ENCODE measurements at regions not wholly inside any gene's neighbourhood (a gene's known extent, or its start where the extent isn't known, plus 50 kb on each side); places are given as distances from the start of the nearest gene placed in this dataset.

- Histone ChIP-seq H3K9ac (ENCODE audit: low read depth in 1 of 3, low read length in 3 of 3) (peak overlapping the region in 1 of 3 donors; percentile 0), H3K27ac (ENCODE audit: low read depth, low read length) (no peak overlapping the region), H3K27me3 (ENCODE audit: control insufficient read depth in 3 of 3, insufficient read depth in 3 of 3, low read length in 3 of 3) (peaks cover 12 to 41% (median 40%) of the 10 kb centered on the region in 3 donors), H3K9me3 (ENCODE audit: control insufficient read depth in 3 of 3, low read length in 3 of 3) (no peaks in the 10 kb centered on the region), H3K4me3 (ENCODE audit: low read length in 3 of 3) (peak overlapping the region; percentile 37 to 70 (median 53)), H3K36me3 (ENCODE audit: control insufficient read depth in 3 of 3, insufficient read depth in 3 of 3, low read length in 3 of 3) (no peaks in the 10 kb centered on the region), H3K4me1 (ENCODE audit: control insufficient read depth in 3 of 3, insufficient read depth in 3 of 3, low read length in 3 of 3) (peaks cover 11 to 24% (median 22%) of the 10 kb centered on the region in 3 donors)
Observed at GRCh38 chr18:55858661-55859515, 270.9 kb upstream of the TCF4 start.

GRCh38 chr18:55857956-55858355, 270.0 kb upstream of the TCF4 start:
- no peaks in the 10 kb centered on the region for H3K9me3 ChIP-seq (ENCODE audit: control insufficient read depth in 3 of 3, low read length in 3 of 3)
- no peak overlapping the region for H3K27ac ChIP-seq (ENCODE audit: low read depth, low read length)
- H3K4me3 ChIP-seq (ENCODE audit: low read length in 3 of 3): peak overlapping the region in 1 of 3 donors; percentile 70
- no peak overlapping the region for H3K9ac ChIP-seq (ENCODE audit: low read depth in 1 of 3, low read length in 3 of 3)
- peaks cover 10 to 38% (median 34%) of the 10 kb centered on the region in 3 donors for H3K27me3 ChIP-seq (ENCODE audit: control insufficient read depth in 3 of 3, insufficient read depth in 3 of 3, low read length in 3 of 3)
- H3K4me1 ChIP-seq (ENCODE audit: control insufficient read depth in 3 of 3, insufficient read depth in 3 of 3, low read length in 3 of 3): peaks cover 6 to 17% (median 15%) of the 10 kb centered on the region in 3 donors
- no peaks in the 10 kb centered on the region for H3K36me3 ChIP-seq (ENCODE audit: control insufficient read depth in 3 of 3, insufficient read depth in 3 of 3, low read length in 3 of 3)

- H3K27me3 ChIP-seq (ENCODE audit: control insufficient read depth in 3 of 3, insufficient read depth in 3 of 3, low read length in 3 of 3): peaks cover 6 to 33% (median 28%) of the 10 kb centered on the region in 3 donors
- H3K4me1 ChIP-seq (ENCODE audit: control insufficient read depth in 3 of 3, insufficient read depth in 3 of 3, low read length in 3 of 3): peaks cover 2 to 14% (median 13%) of the 10 kb centered on the region in 3 donors
- H3K27ac ChIP-seq (ENCODE audit: low read depth, low read length): no peak overlapping the region
- no peak overlapping the region for H3K9ac ChIP-seq (ENCODE audit: low read depth in 1 of 3, low read length in 3 of 3)
- H3K9me3 ChIP-seq (ENCODE audit: control insufficient read depth in 3 of 3, low read length in 3 of 3): no peaks in the 10 kb centered on the region
- no peaks in the 10 kb centered on the region for H3K36me3 ChIP-seq (ENCODE audit: control insufficient read depth in 3 of 3, insufficient read depth in 3 of 3, low read length in 3 of 3)
- no peak overlapping the region for H3K4me3 ChIP-seq (ENCODE audit: low read length in 3 of 3)
Observed at GRCh38 chr18:55857409-55857808, 269.4 kb upstream of the TCF4 start.

GRCh38 chr18:55856679-55857078, 268.7 kb upstream of the TCF4 start:
- no peak overlapping the region for H3K4me3 ChIP-seq (ENCODE audit: low read length in 3 of 3)
- no peaks in the 10 kb centered on the region for H3K36me3 ChIP-seq (ENCODE audit: control insufficient read depth in 3 of 3, insufficient read depth in 3 of 3, low read length in 3 of 3)
- H3K27me3 ChIP-seq (ENCODE audit: control insufficient read depth in 3 of 3, insufficient read depth in 3 of 3, low read length in 3 of 3): peaks cover 5 to 30% (median 27%) of the 10 kb centered on the region in 3 donors
- peaks cover 2 to 14% (median 13%) of the 10 kb centered on the region in 3 donors for H3K4me1 ChIP-seq (ENCODE audit: control insufficient read depth in 3 of 3, insufficient read depth in 3 of 3, low read length in 3 of 3)
- no peaks in the 10 kb centered on the region for H3K9me3 ChIP-seq (ENCODE audit: control insufficient read depth in 3 of 3, low read length in 3 of 3)
- no peak overlapping the region for H3K27ac ChIP-seq (ENCODE audit: low read depth, low read length)
- no peak overlapping the region for H3K9ac ChIP-seq (ENCODE audit: low read depth in 1 of 3, low read length in 3 of 3)

GRCh38 chr18:55856229-55856628, 268.2 kb upstream of the TCF4 start:
- H3K36me3 ChIP-seq (ENCODE audit: control insufficient read depth in 3 of 3, insufficient read depth in 3 of 3, low read length in 3 of 3): no peaks in the 10 kb centered on the region
- H3K27ac ChIP-seq (ENCODE audit: low read depth, low read length): no peak overlapping the region
- peaks cover 0 to 12% (median 9%) of the 10 kb centered on the region in 3 donors for H3K4me1 ChIP-seq (ENCODE audit: control insufficient read depth in 3 of 3, insufficient read depth in 3 of 3, low read length in 3 of 3)
- peaks cover 2 to 26% (median 22%) of the 10 kb centered on the region in 3 donors for H3K27me3 ChIP-seq (ENCODE audit: control insufficient read depth in 3 of 3, insufficient read depth in 3 of 3, low read length in 3 of 3)
- H3K4me3 ChIP-seq (ENCODE audit: low read length in 3 of 3): no peak overlapping the region
- no peak overlapping the region for H3K9ac ChIP-seq (ENCODE audit: low read depth in 1 of 3, low read length in 3 of 3)
- no peaks in the 10 kb centered on the region for H3K9me3 ChIP-seq (ENCODE audit: control insufficient read depth in 3 of 3, low read length in 3 of 3)

- peaks cover 0 to 2% (median 0%) of the 10 kb centered on the region in 3 donors for H3K4me1 ChIP-seq (ENCODE audit: control insufficient read depth in 3 of 3, insufficient read depth in 3 of 3, low read length in 3 of 3)
- H3K27ac ChIP-seq (ENCODE audit: low read depth, low read length): no peak overlapping the region
- H3K27me3 ChIP-seq (ENCODE audit: control insufficient read depth in 3 of 3, insufficient read depth in 3 of 3, low read length in 3 of 3): peaks cover 0 to 7% (median 5%) of the 10 kb centered on the region in 3 donors
- H3K4me3 ChIP-seq (ENCODE audit: low read length in 3 of 3): no peak overlapping the region
- H3K9ac ChIP-seq (ENCODE audit: low read depth in 1 of 3, low read length in 3 of 3): no peak overlapping the region
- no peaks in the 10 kb centered on the region for H3K36me3 ChIP-seq (ENCODE audit: control insufficient read depth in 3 of 3, insufficient read depth in 3 of 3, low read length in 3 of 3)
- no peaks in the 10 kb centered on the region for H3K9me3 ChIP-seq (ENCODE audit: control insufficient read depth in 3 of 3, low read length in 3 of 3)
Observed at GRCh38 chr18:55853268-55853667, 265.3 kb upstream of the TCF4 start.

GRCh38 chr18:55850904-55851303, 262.9 kb upstream of the TCF4 start:
- Histone ChIP-seq H3K36me3 (ENCODE audit: control insufficient read depth in 3 of 3, insufficient read depth in 3 of 3, low read length in 3 of 3) (no peaks in the 10 kb centered on the region), H3K9me3 (ENCODE audit: control insufficient read depth in 3 of 3, low read length in 3 of 3) (no peaks in the 10 kb centered on the region), H3K9ac (ENCODE audit: low read depth in 1 of 3, low read length in 3 of 3) (no peak overlapping the region), H3K27me3 (ENCODE audit: control insufficient read depth in 3 of 3, insufficient read depth in 3 of 3, low read length in 3 of 3) (no peaks in the 10 kb centered on the region), H3K27ac (ENCODE audit: low read depth, low read length) (no peak overlapping the region), H3K4me3 (ENCODE audit: low read length in 3 of 3) (no peak overlapping the region), H3K4me1 (ENCODE audit: control insufficient read depth in 3 of 3, insufficient read depth in 3 of 3, low read length in 3 of 3) (no peaks in the 10 kb centered on the region)

GRCh38 chr18:55849391-55849790, 261.4 kb upstream of the TCF4 start:
- Histone ChIP-seq H3K36me3 (ENCODE audit: control insufficient read depth in 3 of 3, insufficient read depth in 3 of 3, low read length in 3 of 3) (no peaks in the 10 kb centered on the region), H3K4me1 (ENCODE audit: control insufficient read depth in 3 of 3, insufficient read depth in 3 of 3, low read length in 3 of 3) (no peaks in the 10 kb centered on the region), H3K9me3 (ENCODE audit: control insufficient read depth in 3 of 3, low read length in 3 of 3) (no peaks in the 10 kb centered on the region), H3K27ac (ENCODE audit: low read depth, low read length) (no peak overlapping the region), H3K9ac (ENCODE audit: low read depth in 1 of 3, low read length in 3 of 3) (no peak overlapping the region), H3K27me3 (ENCODE audit: control insufficient read depth in 3 of 3, insufficient read depth in 3 of 3, low read length in 3 of 3) (no peaks in the 10 kb centered on the region), H3K4me3 (ENCODE audit: low read length in 3 of 3) (no peak overlapping the region)

GRCh38 chr18:55847960-55848359, 260.0 kb upstream of the TCF4 start:
- H3K27me3 ChIP-seq (ENCODE audit: control insufficient read depth in 3 of 3, insufficient read depth in 3 of 3, low read length in 3 of 3): no peaks in the 10 kb centered on the region
- no peaks in the 10 kb centered on the region for H3K9me3 ChIP-seq (ENCODE audit: control insufficient read depth in 3 of 3, low read length in 3 of 3)
- no peak overlapping the region for H3K9ac ChIP-seq (ENCODE audit: low read depth in 1 of 3, low read length in 3 of 3)
- H3K27ac ChIP-seq (ENCODE audit: low read depth, low read length): no peak overlapping the region
- H3K4me3 ChIP-seq (ENCODE audit: low read length in 3 of 3): no peak overlapping the region
- no peaks in the 10 kb centered on the region for H3K36me3 ChIP-seq (ENCODE audit: control insufficient read depth in 3 of 3, insufficient read depth in 3 of 3, low read length in 3 of 3)
- no peaks in the 10 kb centered on the region for H3K4me1 ChIP-seq (ENCODE audit: control insufficient read depth in 3 of 3, insufficient read depth in 3 of 3, low read length in 3 of 3)

GRCh38 chr18:55845221-55845620, 257.2 kb upstream of the TCF4 start:
- no peaks in the 10 kb centered on the region for H3K9me3 ChIP-seq (ENCODE audit: control insufficient read depth in 3 of 3, low read length in 3 of 3)
- no peak overlapping the region for H3K9ac ChIP-seq (ENCODE audit: low read depth in 1 of 3, low read length in 3 of 3)
- no peaks in the 10 kb centered on the region for H3K27me3 ChIP-seq (ENCODE audit: control insufficient read depth in 3 of 3, insufficient read depth in 3 of 3, low read length in 3 of 3)
- no peak overlapping the region for H3K27ac ChIP-seq (ENCODE audit: low read depth, low read length)
- no peaks in the 10 kb centered on the region for H3K4me1 ChIP-seq (ENCODE audit: control insufficient read depth in 3 of 3, insufficient read depth in 3 of 3, low read length in 3 of 3)
- no peaks in the 10 kb centered on the region for H3K36me3 ChIP-seq (ENCODE audit: control insufficient read depth in 3 of 3, insufficient read depth in 3 of 3, low read length in 3 of 3)
- H3K4me3 ChIP-seq (ENCODE audit: low read length in 3 of 3): no peak overlapping the region
